ENCODE measurements at regions not wholly inside any gene's neighbourhood (a gene's known extent, or its start where the extent isn't known, plus 50 kb on each side); places are given as distances from the start of the nearest gene placed in this dataset.

GRCh38 chr5:74304536-74304935 lies 336.0 kb downstream of the ENC1 start:
- H3K27me3 Mint-ChIP-seq = no peaks in the 10 kb centered on the region
- TF ChIP-seq CTCF (IDR thresholded peaks at IDR 0.05; ENCODE audit: unreplicated experiment) = no peak
- H3K4me1 Mint-ChIP-seq (ENCODE audit: low read depth) = no peaks in the 10 kb centered on the region
- no peak overlapping the region for H3K4me3 Mint-ChIP-seq (ENCODE audit: low read depth)
- no peak for DNase-seq (ENCODE audit: low spot score, unreplicated experiment)
- no peak overlapping the region for H3K27ac Mint-ChIP-seq
- no peaks in the 10 kb centered on the region for H3K36me3 Mint-ChIP-seq (ENCODE audit: insufficient read depth)
- no peaks in the 10 kb centered on the region for H3K9me3 Mint-ChIP-seq (ENCODE audit: low read depth)

GRCh38 chr5:74303578-74303977 lies 336.9 kb downstream of the ENC1 start:
- Mint-ChIP-seq H3K4me1 (ENCODE audit: low read depth) (no peaks in the 10 kb centered on the region), H3K36me3 (ENCODE audit: insufficient read depth) (no peaks in the 10 kb centered on the region), H3K27me3 (no peaks in the 10 kb centered on the region), H3K4me3 (ENCODE audit: low read depth) (no peak overlapping the region), H3K9me3 (ENCODE audit: low read depth) (no peaks in the 10 kb centered on the region), H3K27ac (no peak overlapping the region)
- TF ChIP-seq CTCF (IDR thresholded peaks at IDR 0.05; ENCODE audit: unreplicated experiment) = no peak
- no peak for DNase-seq (ENCODE audit: low spot score, unreplicated experiment)

DNA sequence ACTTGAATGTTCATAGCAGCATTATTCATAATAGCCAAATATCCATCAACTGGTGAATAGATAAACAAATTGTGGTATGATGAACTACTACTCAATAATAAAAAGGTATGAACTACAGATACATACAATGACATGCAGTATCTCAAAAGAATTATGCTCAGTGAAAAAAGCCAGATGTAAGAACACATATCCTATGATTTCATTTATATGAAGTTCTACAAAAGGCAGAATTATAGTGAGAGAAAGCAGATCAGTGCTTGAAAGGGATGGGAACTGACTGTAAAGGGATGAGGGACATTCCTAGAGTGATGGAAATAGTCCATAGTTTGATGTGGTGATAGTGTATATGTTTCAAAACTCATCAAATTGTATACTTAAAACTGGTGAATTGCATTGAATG lies 339.0 kb downstream of the ENC1 start:
- no peak overlapping the region for H3K4me3 Mint-ChIP-seq (ENCODE audit: low read depth)
- H3K4me1 Mint-ChIP-seq (ENCODE audit: low read depth) = no peaks in the 10 kb centered on the region
- H3K36me3 Mint-ChIP-seq (ENCODE audit: insufficient read depth) = no peaks in the 10 kb centered on the region
- H3K27me3 Mint-ChIP-seq = no peaks in the 10 kb centered on the region
- no peaks in the 10 kb centered on the region for H3K9me3 Mint-ChIP-seq (ENCODE audit: low read depth)
- H3K27ac Mint-ChIP-seq = no peak overlapping the region
- TF ChIP-seq CTCF (IDR thresholded peaks at IDR 0.05; ENCODE audit: unreplicated experiment) = no peak
- DNase-seq (ENCODE audit: low spot score, unreplicated experiment) = no peak

GRCh38 chr5:74300808-74301389 lies 339.6 kb downstream of the ENC1 start:
- Mint-ChIP-seq H3K27me3 (no peaks in the 10 kb centered on the region), H3K4me3 (ENCODE audit: low read depth) (no peak overlapping the region), H3K9me3 (ENCODE audit: low read depth) (no peaks in the 10 kb centered on the region), H3K36me3 (ENCODE audit: insufficient read depth) (no peaks in the 10 kb centered on the region), H3K27ac (no peak overlapping the region), H3K4me1 (ENCODE audit: low read depth) (no peaks in the 10 kb centered on the region)
- no peak for TF ChIP-seq CTCF (IDR thresholded peaks at IDR 0.05; ENCODE audit: unreplicated experiment)
- no peak for DNase-seq (ENCODE audit: low spot score, unreplicated experiment)

GRCh38 chr5:74299833-74300232 lies 340.7 kb downstream of the ENC1 start:
- Mint-ChIP-seq H3K27ac (no peak overlapping the region), H3K9me3 (ENCODE audit: low read depth) (no peaks in the 10 kb centered on the region)
- TF ChIP-seq CTCF (IDR thresholded peaks at IDR 0.05; ENCODE audit: unreplicated experiment) = no peak

More at GRCh38 chr5:74299833-74300232, 340.7 kb downstream of the ENC1 start:
- no peak for DNase-seq (ENCODE audit: low spot score, unreplicated experiment)
- Mint-ChIP-seq H3K27me3 (no peaks in the 10 kb centered on the region), H3K4me3 (ENCODE audit: low read depth) (no peak overlapping the region), H3K4me1 (ENCODE audit: low read depth) (no peaks in the 10 kb centered on the region), H3K36me3 (ENCODE audit: insufficient read depth) (no peaks in the 10 kb centered on the region)
